ENCODE measurements at regions not wholly inside any gene's neighbourhood (a gene's known extent, or its start where the extent isn't known, plus 50 kb on each side); places are given as distances from the start of the nearest gene placed in this dataset.

- Histone ChIP-seq H3K36me3 (ENCODE audit: control insufficient read depth in 1 of 2, insufficient read depth in 2 of 2, low read depth in 1 of 2, low read length in 2 of 2) (no peaks in the 10 kb centered on the region), H4K8ac (ENCODE audit: low read length) (peak overlapping the region; percentile 81), H3K27ac (ENCODE audit: low read length, poor library complexity, severe bottlenecking) (no peak overlapping the region), H3K18ac (ENCODE audit: low read depth in 1 of 2, low read length in 2 of 2) (peak overlapping the region in 1 of 2 experiments; percentile 52), H2BK15ac (ENCODE audit: low read depth, poor library complexity, severe bottlenecking) (no peak overlapping the region), H3K4ac (ENCODE audit: low read depth in 1 of 2, low read length in 2 of 2) (peak overlapping the region in 1 of 2 experiments; percentile 79), H3K79me1 (replicated peaks; ENCODE audit: low read length, poor library complexity, severe bottlenecking) (no peaks in the 10 kb centered on the region), H3K4me2 (ENCODE audit: low read length, poor library complexity, severe bottlenecking) (no peak overlapping the region), H3K4me1 (ENCODE audit: control insufficient read depth, insufficient read depth, low read depth, low read length) (no peaks in the 10 kb centered on the region), H3K9ac (ENCODE audit: low read length) (no peak overlapping the region), H3K4me3 (ENCODE audit: insufficient read depth in 1 of 2, low read depth in 1 of 2, low read length in 2 of 2) (no peak overlapping the region), H3K14ac (ENCODE audit: low read length in 2 of 2) (no peak overlapping the region), H2AK5ac (ENCODE audit: low read length, severe bottlenecking) (peak overlapping the region; percentile 75), H2BK5ac (ENCODE audit: low read depth, low read length, poor library complexity, severe bottlenecking) (no peak overlapping the region), H2BK12ac (ENCODE audit: low read length in 2 of 2) (peak overlapping the region; percentile 76 to 77), H3K27me3 (ENCODE audit: control insufficient read depth in 1 of 2, insufficient read depth in 1 of 2, low read length in 2 of 2) (no peaks in the 10 kb centered on the region), H2BK120ac (ENCODE audit: low read depth, low read length) (no peak overlapping the region), H2AFZ (ENCODE audit: low read depth, low read length) (peak overlapping the region; percentile 51), H3K23ac (ENCODE audit: low read length in 2 of 2) (no peak overlapping the region), H3K9me3 (ENCODE audit: control insufficient read depth, low read length) (no peaks in the 10 kb centered on the region), H4K91ac (ENCODE audit: low read length) (no peak overlapping the region)
- DNase-seq: no peak
- WGBS: 82% methylated on average over 3 of the region's 3 CpGs
Measured at GRCh38 chr15:35288580-35288979, 203.5 kb upstream of the NANOGP8 start.

DNA sequence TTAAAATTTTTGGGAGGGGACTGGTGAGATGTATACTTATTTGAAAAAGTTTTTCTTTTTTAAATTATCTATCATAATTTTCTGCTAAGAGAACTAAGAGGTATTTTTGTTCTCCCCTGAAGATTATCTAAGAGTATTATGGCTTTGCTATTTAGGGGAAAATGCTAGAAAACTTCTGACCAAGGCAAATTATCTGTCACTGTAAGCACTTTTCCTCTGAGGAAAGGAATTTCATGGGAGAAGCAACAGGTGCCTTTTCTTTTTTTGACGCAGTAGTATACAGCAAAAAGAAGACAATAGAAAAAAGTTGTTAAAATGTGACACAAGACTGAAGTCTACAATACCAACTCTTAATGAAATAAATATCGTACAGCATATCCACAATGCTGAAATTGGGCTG is 201.6 kb upstream of the NANOGP8 start:
- Histone ChIP-seq H3K23ac (ENCODE audit: low read length in 2 of 2) (no peak overlapping the region), H2BK15ac (ENCODE audit: low read depth, poor library complexity, severe bottlenecking) (no peak overlapping the region), H3K18ac (ENCODE audit: low read depth in 1 of 2, low read length in 2 of 2) (no peak overlapping the region), H3K9me3 (ENCODE audit: control insufficient read depth, low read length) (no peaks in the 10 kb centered on the region), H2AFZ (ENCODE audit: low read depth, low read length) (no peak overlapping the region), H2AK5ac (ENCODE audit: low read length, severe bottlenecking) (no peak overlapping the region), H3K27ac (ENCODE audit: low read length, poor library complexity, severe bottlenecking) (no peak overlapping the region), H3K27me3 (ENCODE audit: control insufficient read depth in 1 of 2, insufficient read depth in 1 of 2, low read length in 2 of 2) (no peaks in the 10 kb centered on the region), H3K4ac (ENCODE audit: low read depth in 1 of 2, low read length in 2 of 2) (no peak overlapping the region), H4K91ac (ENCODE audit: low read length) (no peak overlapping the region), H3K36me3 (ENCODE audit: control insufficient read depth in 1 of 2, insufficient read depth in 2 of 2, low read depth in 1 of 2, low read length in 2 of 2) (no peaks in the 10 kb centered on the region), H3K4me3 (ENCODE audit: insufficient read depth in 1 of 2, low read depth in 1 of 2, low read length in 2 of 2) (no peak overlapping the region), H3K14ac (ENCODE audit: low read length in 2 of 2) (no peak overlapping the region), H3K79me1 (replicated peaks; ENCODE audit: low read length, poor library complexity, severe bottlenecking) (no peaks in the 10 kb centered on the region), H2BK5ac (ENCODE audit: low read depth, low read length, poor library complexity, severe bottlenecking) (no peak overlapping the region), H3K9ac (ENCODE audit: low read length) (no peak overlapping the region), H3K4me2 (ENCODE audit: low read length, poor library complexity, severe bottlenecking) (no peak overlapping the region), H3K4me1 (ENCODE audit: control insufficient read depth, insufficient read depth, low read depth, low read length) (no peaks in the 10 kb centered on the region), H2BK120ac (ENCODE audit: low read depth, low read length) (no peak overlapping the region), H2BK12ac (ENCODE audit: low read length in 2 of 2) (no peak overlapping the region), H4K8ac (ENCODE audit: low read length) (no peak overlapping the region)
- WGBS: no CpG with 5 or more reads among the region's 2 CpGs
- no peak for DNase-seq

GRCh38 chr15:35282965-35283496 is 197.9 kb upstream of the NANOGP8 start:
- Histone ChIP-seq H2BK12ac (ENCODE audit: low read length in 2 of 2) (no peak overlapping the region), H2BK120ac (ENCODE audit: low read depth, low read length) (no peak overlapping the region), H2BK5ac (ENCODE audit: low read depth, low read length, poor library complexity, severe bottlenecking) (no peak overlapping the region), H3K4ac (ENCODE audit: low read depth in 1 of 2, low read length in 2 of 2) (no peak overlapping the region), H3K9ac (ENCODE audit: low read length) (no peak overlapping the region), H3K36me3 (ENCODE audit: control insufficient read depth in 1 of 2, insufficient read depth in 2 of 2, low read depth in 1 of 2, low read length in 2 of 2) (no peaks in the 10 kb centered on the region), H3K4me2 (ENCODE audit: low read length, poor library complexity, severe bottlenecking) (no peak overlapping the region), H2AFZ (ENCODE audit: low read depth, low read length) (no peak overlapping the region), H3K79me1 (replicated peaks; ENCODE audit: low read length, poor library complexity, severe bottlenecking) (no peaks in the 10 kb centered on the region), H4K91ac (ENCODE audit: low read length) (no peak overlapping the region), H3K9me3 (ENCODE audit: control insufficient read depth, low read length) (peaks cover 4% of the 10 kb centered on the region), H3K27me3 (ENCODE audit: control insufficient read depth in 1 of 2, insufficient read depth in 1 of 2, low read length in 2 of 2) (no peaks in the 10 kb centered on the region), H3K4me3 (ENCODE audit: insufficient read depth in 1 of 2, low read depth in 1 of 2, low read length in 2 of 2) (no peak overlapping the region), H3K14ac (ENCODE audit: low read length in 2 of 2) (no peak overlapping the region), H2BK15ac (ENCODE audit: low read depth, poor library complexity, severe bottlenecking) (no peak overlapping the region), H3K23ac (ENCODE audit: low read length in 2 of 2) (no peak overlapping the region), H3K4me1 (ENCODE audit: control insufficient read depth, insufficient read depth, low read depth, low read length) (no peaks in the 10 kb centered on the region), H3K18ac (ENCODE audit: low read depth in 1 of 2, low read length in 2 of 2) (no peak overlapping the region), H3K27ac (ENCODE audit: low read length, poor library complexity, severe bottlenecking) (no peak overlapping the region), H2AK5ac (ENCODE audit: low read length, severe bottlenecking) (no peak overlapping the region), H4K8ac (ENCODE audit: low read length) (no peak overlapping the region)
- no peak for DNase-seq
- 97% methylated on average over 3 of the region's 3 CpGs for WGBS

DNA sequence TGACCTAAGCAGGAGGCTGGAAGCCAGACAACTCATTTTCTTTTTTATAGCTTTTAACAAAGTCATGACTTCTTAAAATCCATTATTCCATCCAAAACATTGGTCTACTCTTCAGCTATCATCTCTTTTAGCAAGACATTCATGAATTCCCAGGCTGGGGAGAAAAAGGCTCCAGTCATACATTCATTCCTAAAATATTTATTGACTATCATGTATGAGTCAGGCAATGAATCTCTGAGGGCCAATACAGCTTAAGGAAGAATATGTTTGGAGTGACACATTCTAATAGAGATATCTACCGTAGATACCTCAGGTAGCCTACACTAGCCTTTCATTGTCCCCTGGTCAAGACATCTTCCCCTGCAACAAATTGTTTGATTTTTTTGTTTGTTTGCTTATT is 196.4 kb upstream of the NANOGP8 start:
- Histone ChIP-seq H2AK5ac (ENCODE audit: low read length, severe bottlenecking) (no peak overlapping the region), H2BK15ac (ENCODE audit: low read depth, poor library complexity, severe bottlenecking) (no peak overlapping the region), H3K14ac (ENCODE audit: low read length in 2 of 2) (no peak overlapping the region), H3K18ac (ENCODE audit: low read depth in 1 of 2, low read length in 2 of 2) (no peak overlapping the region), H2AFZ (ENCODE audit: low read depth, low read length) (no peak overlapping the region), H2BK120ac (ENCODE audit: low read depth, low read length) (no peak overlapping the region), H2BK12ac (ENCODE audit: low read length in 2 of 2) (no peak overlapping the region), H3K79me1 (replicated peaks; ENCODE audit: low read length, poor library complexity, severe bottlenecking) (no peaks in the 10 kb centered on the region), H3K4me2 (ENCODE audit: low read length, poor library complexity, severe bottlenecking) (no peak overlapping the region), H3K4ac (ENCODE audit: low read depth in 1 of 2, low read length in 2 of 2) (no peak overlapping the region), H3K27ac (ENCODE audit: low read length, poor library complexity, severe bottlenecking) (no peak overlapping the region), H4K8ac (ENCODE audit: low read length) (no peak overlapping the region), H3K9ac (ENCODE audit: low read length) (no peak overlapping the region), H3K9me3 (ENCODE audit: control insufficient read depth, low read length) (peaks cover 19% of the 10 kb centered on the region), H3K4me3 (ENCODE audit: insufficient read depth in 1 of 2, low read depth in 1 of 2, low read length in 2 of 2) (no peak overlapping the region), H3K36me3 (ENCODE audit: control insufficient read depth in 1 of 2, insufficient read depth in 2 of 2, low read depth in 1 of 2, low read length in 2 of 2) (no peaks in the 10 kb centered on the region), H3K27me3 (ENCODE audit: control insufficient read depth in 1 of 2, insufficient read depth in 1 of 2, low read length in 2 of 2) (no peaks in the 10 kb centered on the region), H2BK5ac (ENCODE audit: low read depth, low read length, poor library complexity, severe bottlenecking) (no peak overlapping the region), H3K23ac (ENCODE audit: low read length in 2 of 2) (no peak overlapping the region), H3K4me1 (ENCODE audit: control insufficient read depth, insufficient read depth, low read depth, low read length) (no peaks in the 10 kb centered on the region), H4K91ac (ENCODE audit: low read length) (no peak overlapping the region)
- DNase-seq: peak; percentile 20
- no CpG with 5 or more reads among the region's 1 CpG for WGBS
